Heart left ventricle (tissue), 16 donors: ENCODE measurements at regions not wholly inside any gene's neighbourhood (a gene's known extent, or its start where the extent isn't known, plus 50 kb on each side); places are given as distances from the start of the nearest gene placed in this dataset.

Experiments
- ATAC-seq, 4 donors: fragments of 200-7000 bp; cut with Tn5 transposase; one replicate each; pipeline ENCODE4 v1.9.1; 2020 to 2022; ENCODE audit warnings: moderate library complexity in 4 of 4, mild to moderate bottlenecking in 3 of 4, moderate number of reproducible peaks in 1 of 4
- DNase-seq, 5 donors: peaks; one replicate each; pipeline ENCODE4 v3.0.0-alpha.2; 2020
- H3K27ac ChIP-seq, 12 donors: fragments of 200-600 bp; sonication (generic) in 4 of 12; one replicate each; pipeline versions ENCODE4 v1.5.0 to v1.8.0; 2016 to 2022; ENCODE audit warnings: mild to moderate bottlenecking in 2 of 12
- H3K27me3 ChIP-seq, 9 donors: fragments of 200-600 bp; sonication (generic) in 2 of 9; one replicate each; pipeline versions ENCODE4 v1.5.1 to v1.8.0; 2016 to 2022; ENCODE audit warnings: mild to moderate bottlenecking in 3 of 9
- H3K36me3 ChIP-seq, 9 donors: fragments of 200-600 bp; sonication (generic) in 2 of 9; one replicate each; pipeline versions ENCODE4 v1.5.0 to v1.8.0; 2018 to 2022; ENCODE audit warnings: mild to moderate bottlenecking in 2 of 9
- H3K4me1 ChIP-seq, 12 donors: fragments of 200-600 bp; sonication (generic) in 4 of 12; one replicate each; pipeline versions ENCODE4 v1.5.0 to v1.8.0; 2016 to 2022; ENCODE audit warnings: mild to moderate bottlenecking in 3 of 12
- H3K4me3 ChIP-seq, 12 donors: fragments of 200-600 bp; sonication (generic) in 4 of 12; one replicate each; pipeline versions ENCODE4 v1.5.0 to v1.8.0; 2017 to 2022; ENCODE audit warnings: mild to moderate bottlenecking in 9 of 12, moderate library complexity in 4 of 12
- H3K9me3 ChIP-seq, 12 donors: fragments of 200-600 bp; sonication (generic) in 4 of 12; one replicate each; pipeline versions ENCODE4 v1.5.0 to v1.8.0; 2016 to 2022; ENCODE audit warnings: mild to moderate bottlenecking in 1 of 12
- POLR2A ChIP-seq, 2 donors: fragments of 450-650 bp; IDR thresholded peaks; one replicate each; pipeline ENCODE4 v1.6.1; 2017; ENCODE audit warnings: antibody characterized with exemption in 2 of 2, mild to moderate bottlenecking in 2 of 2, moderate library complexity in 2 of 2
- WGBS, 4 donors: extraction: QIAGEN DNeasy Blood & Tissue Kit in 2 of 4; methylation state at CpG; one replicate each; pipeline versions ENCODE4 v1.1.5 to v1.1.7; 2013 to 2018; 5-methylcytosine and 5-hydroxymethylcytosine counted together
- intact Hi-C, 10 donors: fragments of 100-400 bp; cut with DNase I; formaldehyde crosslinking; loops; one replicate each; pipeline versions ENCODE4 v1.11.1 to v1.14.2; 2022
- TF ChIP-seq, protein P1 (sequence below), 12 donors: fragments of 200-600 bp; sonication (generic) in 4 of 12; IDR thresholded peaks; one replicate each; pipeline versions ENCODE4 v1.5.0 to v1.8.0; 2018 to 2022; ENCODE audit warnings: antibody characterized with exemption in 12 of 12, mild to moderate bottlenecking in 5 of 12
- donor health status: ischemic (EF 13 %, LVEDD 7.1; RV severe dilation, severe dysfunction).
- donor health status: healthy with polysubstance abuse.
- donor health status: DM: no; HTN: yes; CAD: no.
- donor health status: DM: no; HTN: no; CAD: no.
- donor health status: ischemic (EF 25% LVEDD 6.9; RV normal size, moderate dysfunction).
- donor health status: ischemic (EF 25% LVEDD 5.7; RV mildly dilated, moderate dysfunction).
- donor health status: healthy.
- donor health status: DM: yes; HTN: yes; CAD: no.
- donor health status: ischemic (EF 35%, LVEDD 5.7; RV mildly dilated, moderate dysfunction).
- donor health status: nonischemic (EF 11% LVEDD 7.7; RV severe dilation, severe dysfunction).
- donor health status: DM: yes; HTN: yes; CAD: no.
- donor health status: PGD.
- donor health status: ischemic (EF 29% LVEDD 5.4; RV normal size, mild dysfunction).
- donor health status: nonischemic (EF 23%, LVEDD 6.1; RV moderate dilation, normal function).

DNA sequence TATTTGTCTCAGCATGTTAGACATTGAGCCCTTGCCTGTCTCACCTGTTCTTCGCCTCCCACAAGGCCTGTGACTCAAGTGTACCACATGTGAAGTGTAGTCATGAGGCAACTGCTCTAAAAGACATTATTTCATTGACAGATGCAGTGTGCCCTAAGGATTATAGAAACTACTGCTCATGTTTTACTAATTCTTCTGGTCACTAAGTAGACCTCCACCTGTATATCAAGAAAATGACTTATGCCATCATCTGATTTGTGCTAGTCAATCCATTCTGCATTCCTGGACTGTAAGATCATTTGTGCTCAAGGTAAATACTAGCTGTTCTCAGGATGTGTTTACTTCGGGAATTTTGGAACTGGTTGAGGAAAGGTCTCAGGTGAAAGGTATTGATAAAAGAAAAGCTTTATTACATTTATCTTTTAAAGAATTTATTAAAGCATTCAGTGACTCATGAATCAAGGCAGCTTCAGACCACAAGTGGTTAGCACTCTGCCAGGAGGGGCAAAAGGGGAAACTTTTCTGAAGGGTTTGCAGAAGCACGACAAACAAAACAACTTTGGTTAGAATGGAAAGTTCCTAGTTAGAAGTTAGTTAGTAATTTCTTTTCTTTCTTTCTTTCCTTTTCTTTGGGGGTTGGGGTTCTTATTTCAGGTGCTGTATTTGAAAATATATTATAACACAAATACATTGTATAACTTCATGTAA lies 465.3 kb upstream of the CBLB start:
- H3K27me3 ChIP-seq: no peaks in the 10 kb centered on the region
- intact Hi-C loops: no loop called here
- no peaks in the 10 kb centered on the region for H3K9me3 ChIP-seq
- H3K4me3 ChIP-seq: no peak overlapping the region
- no peak overlapping the region for H3K27ac ChIP-seq
- 78 to 83% (median 81%) methylated on average over 3 of the region's 3 CpGs for WGBS, 4 donors
- DNase-seq (no peak), ATAC-seq (no peak)
- TF ChIP-seq, protein P1, sequence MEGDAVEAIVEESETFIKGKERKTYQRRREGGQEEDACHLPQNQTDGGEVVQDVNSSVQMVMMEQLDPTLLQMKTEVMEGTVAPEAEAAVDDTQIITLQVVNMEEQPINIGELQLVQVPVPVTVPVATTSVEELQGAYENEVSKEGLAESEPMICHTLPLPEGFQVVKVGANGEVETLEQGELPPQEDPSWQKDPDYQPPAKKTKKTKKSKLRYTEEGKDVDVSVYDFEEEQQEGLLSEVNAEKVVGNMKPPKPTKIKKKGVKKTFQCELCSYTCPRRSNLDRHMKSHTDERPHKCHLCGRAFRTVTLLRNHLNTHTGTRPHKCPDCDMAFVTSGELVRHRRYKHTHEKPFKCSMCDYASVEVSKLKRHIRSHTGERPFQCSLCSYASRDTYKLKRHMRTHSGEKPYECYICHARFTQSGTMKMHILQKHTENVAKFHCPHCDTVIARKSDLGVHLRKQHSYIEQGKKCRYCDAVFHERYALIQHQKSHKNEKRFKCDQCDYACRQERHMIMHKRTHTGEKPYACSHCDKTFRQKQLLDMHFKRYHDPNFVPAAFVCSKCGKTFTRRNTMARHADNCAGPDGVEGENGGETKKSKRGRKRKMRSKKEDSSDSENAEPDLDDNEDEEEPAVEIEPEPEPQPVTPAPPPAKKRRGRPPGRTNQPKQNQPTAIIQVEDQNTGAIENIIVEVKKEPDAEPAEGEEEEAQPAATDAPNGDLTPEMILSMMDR (IDR thresholded peaks at IDR 0.05): no peak
- no peak for TF ChIP-seq POLR2A (IDR thresholded peaks at IDR 0.05)
- no peaks in the 10 kb centered on the region for H3K36me3 ChIP-seq
- peaks cover 0 to 3% (median 0%) of the 10 kb centered on the region in 12 donors for H3K4me1 ChIP-seq

DNA sequence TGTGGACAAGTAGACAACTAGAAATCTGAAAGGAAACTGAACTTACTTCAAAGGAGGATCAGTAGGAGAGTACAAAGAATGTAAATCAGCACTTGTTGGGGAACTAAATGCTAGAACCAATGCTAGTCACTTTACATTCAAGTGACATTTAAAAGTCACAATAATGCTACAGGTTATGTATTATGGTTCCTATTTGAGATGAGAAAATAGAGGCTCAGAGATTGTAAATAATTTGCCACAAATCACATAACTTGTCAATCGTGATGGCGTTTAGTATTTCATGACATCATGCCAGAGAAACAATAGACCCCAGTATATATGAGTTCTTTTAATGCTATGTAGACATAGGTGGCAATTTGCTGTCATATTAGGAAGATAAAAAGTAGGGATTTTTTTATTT lies 467.8 kb upstream of the CBLB start:
- no peak for ATAC-seq
- Histone ChIP-seq H3K4me1 (peaks cover 0 to 3% (median 0%) of the 10 kb centered on the region in 12 donors), H3K27me3 (no peaks in the 10 kb centered on the region), H3K27ac (no peak overlapping the region), H3K9me3 (no peaks in the 10 kb centered on the region), H3K36me3 (no peaks in the 10 kb centered on the region), H3K4me3 (no peak overlapping the region)
- TF ChIP-seq, protein P1 (IDR thresholded peaks at IDR 0.05): no peak
- no peak for TF ChIP-seq POLR2A (IDR thresholded peaks at IDR 0.05)
- intact Hi-C loops: no loop called here
- 89 to 96% (median 94%) methylated on average over 2 of the region's 2 CpGs for WGBS, 4 donors
- no peak for DNase-seq

DNA sequence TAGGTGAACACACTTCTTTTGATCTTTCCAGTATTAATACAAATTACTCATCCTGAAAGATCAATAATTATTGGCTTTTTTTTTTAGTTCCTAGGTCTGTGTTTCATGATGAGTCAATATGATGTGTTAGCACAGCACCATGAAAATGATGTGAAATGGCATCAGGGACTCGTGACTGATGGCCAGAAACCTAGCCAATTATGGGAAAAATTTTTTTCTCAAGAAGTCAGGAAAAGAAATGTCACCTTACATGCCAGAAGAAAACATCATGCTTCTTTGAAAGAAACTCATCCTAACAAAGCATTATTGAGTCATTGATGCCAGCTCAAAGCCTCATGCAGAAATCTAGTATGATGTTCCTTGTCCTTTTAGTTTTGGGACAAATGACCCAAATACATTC lies 468.3 kb upstream of the CBLB start:
- 82 to 92% (median 85%) methylated on average over 1 of the region's 1 CpG for WGBS, 4 donors
- intact Hi-C loops: no loop called here
- no peak for TF ChIP-seq POLR2A (IDR thresholded peaks at IDR 0.05)
- TF ChIP-seq, protein P1 (IDR thresholded peaks at IDR 0.05): no peak

DNA sequence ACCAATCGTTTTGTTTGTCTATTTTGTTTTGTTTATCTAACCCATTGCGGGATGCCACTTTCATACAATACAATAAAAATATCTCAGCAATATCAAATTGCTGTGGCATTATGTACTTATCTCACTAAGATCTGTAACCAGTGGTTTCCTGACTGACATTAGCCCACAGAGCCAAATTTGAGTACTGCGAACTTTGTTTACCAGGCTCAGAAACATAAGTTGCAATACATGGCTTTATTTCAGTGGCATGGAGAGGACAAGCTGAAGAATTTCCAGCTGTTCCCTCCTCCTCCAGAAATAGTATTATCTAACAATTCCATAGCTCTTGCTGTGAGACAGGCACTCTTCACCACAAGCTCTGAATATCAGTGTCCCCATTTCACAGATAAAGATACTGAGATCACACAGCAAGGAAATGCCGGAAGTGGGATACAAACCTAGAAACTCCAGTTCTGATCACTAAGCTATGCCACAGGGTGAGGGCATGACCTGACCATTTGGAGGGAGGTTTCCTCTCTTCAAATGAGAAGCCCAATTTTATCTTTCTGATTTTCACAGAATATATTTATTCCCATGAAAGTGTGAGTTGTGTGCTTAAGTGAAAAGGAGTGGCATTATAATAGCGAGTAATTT lies 469.9 kb upstream of the CBLB start:
- Histone ChIP-seq H3K4me3 (no peak overlapping the region), H3K9me3 (no peaks in the 10 kb centered on the region), H3K4me1 (peaks cover 0 to 3% (median 0%) of the 10 kb centered on the region in 12 donors), H3K27me3 (no peaks in the 10 kb centered on the region), H3K27ac (no peak overlapping the region), H3K36me3 (no peaks in the 10 kb centered on the region)
- TF ChIP-seq, protein P1 (IDR thresholded peaks at IDR 0.05): no peak
- TF ChIP-seq POLR2A (IDR thresholded peaks at IDR 0.05): no peak
- DNase-seq: no peak
- 79 to 94% (median 84%) methylated on average over 5 of the region's 5 CpGs for WGBS, 4 donors
- no peak for ATAC-seq
- intact Hi-C loops: no loop called here

More for the DNA sequence above, 468.3 kb upstream of the CBLB start:
- ATAC-seq (no peak), DNase-seq (no peak)
- H3K27me3 ChIP-seq: no peaks in the 10 kb centered on the region
- H3K27ac ChIP-seq: no peak overlapping the region
- no peak overlapping the region for H3K4me3 ChIP-seq
- H3K4me1 ChIP-seq: peaks cover 0 to 3% (median 0%) of the 10 kb centered on the region in 12 donors
- no peaks in the 10 kb centered on the region for H3K36me3 ChIP-seq
- H3K9me3 ChIP-seq: no peaks in the 10 kb centered on the region
